ENCODE measurements at regions not wholly inside any gene's neighbourhood (a gene's known extent, or its start where the extent isn't known, plus 50 kb on each side); places are given as distances from the start of the nearest gene placed in this dataset.
"Not testable (repeated sequence)": the region's sequence is repeated elsewhere in the genome, so short reads cannot be mapped to it uniquely, and the experiment has no call there.

- intact Hi-C loops (cut with DNase I), result no loop called here
- peak in 2 of 10 donors; percentile 37 to 57 for DNase-seq
These were observed 111.1 kb downstream of the KLF8 start for GRCh38 chrX:56343219-56343618.

GRCh38 chrX:56343664-56344063 lies 111.5 kb downstream of the KLF8 start:
- intact Hi-C loops (cut with DNase I), result no loop called here
- peak in 1 of 10 donors; percentile 37 for DNase-seq

GRCh38 chrX:56358145-56358544 lies 126.0 kb downstream of the KLF8 start:
- intact Hi-C loops (cut with DNase I), result not testable (repeated sequence)
- peak in 2 of 10 donors; percentile 58 to 62 for DNase-seq

GRCh38 chrX:56365171-56365570 lies 133.0 kb downstream of the KLF8 start:
- intact Hi-C loops (cut with DNase I); DNase-seq: not testable (repeated sequence)

- intact Hi-C loops (cut with DNase I), result no loop called here
- peak in 2 of 10 donors; percentile 53 to 75 for DNase-seq
These were observed 134.7 kb downstream of the KLF8 start for GRCh38 chrX:56366901-56367300.

- intact Hi-C loops (cut with DNase I), result no loop called here
- DNase-seq, result no peak
These were observed 136.8 kb downstream of the KLF8 start for GRCh38 chrX:56368962-56369361.

GRCh38 chrX:56379984-56380780 lies 148.0 kb downstream of the KLF8 start:
- peak in 2 of 10 donors; percentile 55 to 79 for DNase-seq
- intact Hi-C loops (cut with DNase I), result not testable (repeated sequence)

- intact Hi-C loops (cut with DNase I), result no loop called here
- DNase-seq, result no peak
These were observed 150.1 kb downstream of the KLF8 start for GRCh38 chrX:56382278-56382677.

GRCh38 chrX:56385336-56385735 lies 153.2 kb downstream of the KLF8 start:
- no peak for DNase-seq
- intact Hi-C loops (cut with DNase I), result no loop called here

GRCh38 chrX:56385960-56386359 lies 153.8 kb downstream of the KLF8 start:
- DNase-seq, result no peak
- intact Hi-C loops (cut with DNase I), result no loop called here

- intact Hi-C loops (cut with DNase I), result no loop called here
- no peak for DNase-seq
These were observed 165.5 kb downstream of the KLF8 start for GRCh38 chrX:56397636-56398035.

GRCh38 chrX:56402207-56402606 lies 161.2 kb upstream of the UBQLN2 start:
- DNase-seq, result no peak
- intact Hi-C loops (cut with DNase I), result no loop called here

GRCh38 chrX:56429581-56429980 lies 133.8 kb upstream of the UBQLN2 start:
- no peak for DNase-seq
- intact Hi-C loops (cut with DNase I), result no loop called here

- intact Hi-C loops (cut with DNase I), result not testable (repeated sequence)
- peak in 1 of 10 donors; percentile 18 for DNase-seq
These were observed 111.4 kb upstream of the UBQLN2 start for GRCh38 chrX:56451981-56452380.

GRCh38 chrX:56462389-56462788 lies 101.0 kb upstream of the UBQLN2 start:
- intact Hi-C loops (cut with DNase I), result loop anchor here (10.0 kb wide), 1 partner anchor 102 kb away; the partner anchor contains the start of gene UBQLN2
- DNase-seq, result no peak

GRCh38 chrX:56468441-56468840 lies 95.0 kb upstream of the UBQLN2 start:
- intact Hi-C loops (cut with DNase I), result loop anchor here (10.0 kb wide), 1 partner anchor 96 kb away; the partner anchor contains the start of gene UBQLN2
- no peak for DNase-seq

GRCh38 chrX:56494923-56495322 lies 68.5 kb upstream of the UBQLN2 start:
- intact Hi-C loops (cut with DNase I), result not testable (repeated sequence)
- DNase-seq, result peak in 1 of 10 donors; percentile 62

GRCh38 chrX:56498756-56499155 lies 64.7 kb upstream of the UBQLN2 start:
- intact Hi-C loops (cut with DNase I), result no loop called here
- DNase-seq, result no peak

GRCh38 chrX:56499372-56499771 lies 64.1 kb upstream of the UBQLN2 start:
- intact Hi-C loops (cut with DNase I), result no loop called here
- no peak for DNase-seq

GRCh38 chrX:56503941-56504673 lies 59.3 kb upstream of the UBQLN2 start:
- intact Hi-C loops (cut with DNase I), result no loop called here
- DNase-seq, result no peak

- intact Hi-C loops (cut with DNase I), result no loop called here
- DNase-seq, result no peak
These were observed 57.6 kb upstream of the UBQLN2 start for GRCh38 chrX:56505866-56506265.
